ENCODE measurements at regions not wholly inside any gene's neighbourhood (a gene's known extent, or its start where the extent isn't known, plus 50 kb on each side); places are given as distances from the start of the nearest gene placed in this dataset.

DNA sequence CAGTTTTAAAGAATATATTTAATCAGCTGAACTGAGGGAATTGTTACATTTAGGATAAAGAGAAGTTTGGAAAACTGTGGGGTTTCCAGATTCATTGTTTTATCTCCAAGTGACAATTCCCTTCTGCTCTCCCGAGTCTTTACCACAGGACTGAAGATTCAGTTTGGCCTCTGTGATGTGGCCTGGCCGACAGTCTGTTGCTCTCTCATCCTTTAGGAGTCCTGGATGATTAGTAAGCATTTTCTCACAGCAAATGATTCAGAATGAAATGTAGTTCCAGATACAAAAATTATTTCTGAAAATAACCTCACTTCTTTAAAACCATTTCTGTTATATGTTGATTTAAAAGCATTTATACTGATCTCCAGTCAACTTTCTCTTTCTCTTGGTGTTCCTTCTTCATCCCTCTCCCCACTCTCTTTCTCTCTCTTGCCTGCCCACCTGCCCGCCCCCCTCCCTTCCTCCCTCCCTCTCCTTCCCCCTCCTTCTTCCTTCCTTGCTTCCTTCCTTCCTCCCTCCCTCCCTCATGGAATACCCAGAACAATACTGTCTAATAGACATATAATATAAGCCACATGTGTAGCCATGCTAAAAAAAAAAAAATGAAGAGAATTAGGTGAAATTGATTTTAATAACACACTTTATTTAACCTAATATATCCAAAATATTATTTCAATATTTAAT, 254.9 kb downstream of the PRL start:
- DNase-seq: no peak

DNA sequence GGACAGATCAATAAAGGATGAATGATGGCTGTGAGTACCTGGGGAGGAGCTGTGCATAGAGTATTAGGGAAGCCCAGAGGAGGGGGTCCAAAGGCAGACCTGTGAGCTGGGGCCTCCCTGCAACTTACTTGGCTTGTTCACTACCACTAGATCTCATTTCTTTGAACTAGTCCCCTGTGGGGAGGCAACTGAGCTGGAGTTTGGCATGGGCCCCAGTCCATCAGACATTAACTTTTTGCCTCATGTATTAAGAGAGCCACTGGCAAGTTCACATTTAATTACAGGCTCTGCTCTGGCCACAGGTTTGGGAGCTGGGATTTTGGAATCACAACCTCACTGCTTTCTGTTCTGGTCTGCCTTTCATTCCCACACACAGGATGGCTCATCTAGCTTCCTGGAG, 254.1 kb downstream of the PRL start:
- DNase-seq: no peak

DNA sequence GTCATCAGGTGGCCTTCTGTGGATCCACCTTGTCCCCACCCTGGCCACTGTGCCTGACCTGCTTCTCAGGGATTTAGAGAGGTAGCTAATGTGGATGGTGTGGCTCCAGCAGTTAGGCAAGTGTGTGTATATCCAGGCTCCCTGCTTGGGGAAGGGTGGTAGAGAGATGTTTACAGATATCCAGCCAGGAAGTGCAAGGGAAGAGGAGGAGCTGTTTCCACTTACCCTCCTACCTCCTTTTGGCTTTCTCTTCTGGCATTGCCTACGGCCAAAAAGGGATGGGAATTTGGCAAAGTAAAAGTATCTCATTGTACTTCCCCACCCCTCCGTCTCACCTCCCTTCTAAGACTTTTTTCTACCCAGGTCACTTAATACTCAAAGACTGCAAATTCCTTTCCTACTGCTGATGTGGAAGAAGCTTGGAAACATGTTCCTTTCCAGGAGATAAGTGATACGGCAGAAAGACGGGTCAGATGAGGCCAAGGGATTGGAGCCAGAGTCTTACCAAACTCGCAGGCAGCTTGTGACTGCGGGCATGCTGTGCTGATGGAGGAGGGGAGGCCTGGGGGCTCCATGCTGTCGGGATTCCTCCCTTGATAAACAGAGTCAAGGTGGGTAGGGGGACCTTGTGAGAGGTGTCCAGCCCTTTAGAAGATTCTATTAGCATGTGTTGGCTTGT, 253.4 kb downstream of the PRL start:
- no peak for DNase-seq

DNA sequence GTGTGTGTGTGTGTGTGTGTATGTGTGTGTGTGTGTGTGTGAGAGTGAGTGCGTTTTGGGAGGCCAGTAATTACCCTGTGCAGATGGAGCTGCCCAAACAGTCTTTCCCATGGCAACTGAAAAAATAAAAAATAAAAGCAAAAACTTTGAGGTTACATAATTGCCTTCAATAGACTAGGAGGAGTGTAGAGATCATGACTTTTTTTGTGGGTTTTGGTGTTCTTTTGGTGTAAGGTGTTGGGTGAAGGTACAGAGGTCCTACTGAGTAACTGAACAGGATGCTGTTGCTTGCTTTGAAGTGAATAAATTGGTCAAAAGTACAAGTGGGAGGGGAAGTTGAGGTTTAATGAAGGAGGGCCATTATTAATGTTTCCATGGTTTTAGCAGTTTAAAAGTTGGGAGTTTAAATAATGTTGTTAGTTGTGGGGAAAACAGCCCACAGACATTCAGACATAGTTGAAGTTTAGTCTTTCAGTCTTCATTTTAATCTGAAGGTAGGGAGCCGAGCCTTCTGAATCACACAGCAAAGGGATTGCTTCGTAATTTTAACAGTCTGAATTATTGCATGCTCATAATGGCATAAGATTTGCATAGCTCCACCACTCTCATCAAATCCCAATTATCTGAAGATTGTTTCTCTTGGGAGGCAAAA, 251.4 kb downstream of the PRL start:
- DNase-seq: no peak

DNA sequence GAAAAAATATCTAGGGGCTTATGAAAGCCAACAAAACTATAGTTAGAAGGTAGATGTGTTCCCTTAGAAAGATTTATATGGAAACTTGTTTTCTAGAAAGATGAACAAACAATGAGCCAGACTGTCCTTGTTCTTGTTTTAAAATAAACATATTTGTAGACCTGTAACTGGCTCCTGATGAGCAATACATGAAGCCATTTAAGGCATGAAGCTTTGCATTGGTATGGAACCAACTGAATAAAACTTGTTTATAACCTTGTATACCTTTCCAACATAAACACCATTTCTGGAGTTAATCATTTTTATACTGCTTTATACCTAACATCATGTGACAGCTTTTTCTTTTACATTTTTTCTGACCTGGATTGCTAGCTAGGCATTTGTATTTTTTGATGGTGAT, 247.8 kb downstream of the PRL start:
- DNase-seq: no peak

DNA sequence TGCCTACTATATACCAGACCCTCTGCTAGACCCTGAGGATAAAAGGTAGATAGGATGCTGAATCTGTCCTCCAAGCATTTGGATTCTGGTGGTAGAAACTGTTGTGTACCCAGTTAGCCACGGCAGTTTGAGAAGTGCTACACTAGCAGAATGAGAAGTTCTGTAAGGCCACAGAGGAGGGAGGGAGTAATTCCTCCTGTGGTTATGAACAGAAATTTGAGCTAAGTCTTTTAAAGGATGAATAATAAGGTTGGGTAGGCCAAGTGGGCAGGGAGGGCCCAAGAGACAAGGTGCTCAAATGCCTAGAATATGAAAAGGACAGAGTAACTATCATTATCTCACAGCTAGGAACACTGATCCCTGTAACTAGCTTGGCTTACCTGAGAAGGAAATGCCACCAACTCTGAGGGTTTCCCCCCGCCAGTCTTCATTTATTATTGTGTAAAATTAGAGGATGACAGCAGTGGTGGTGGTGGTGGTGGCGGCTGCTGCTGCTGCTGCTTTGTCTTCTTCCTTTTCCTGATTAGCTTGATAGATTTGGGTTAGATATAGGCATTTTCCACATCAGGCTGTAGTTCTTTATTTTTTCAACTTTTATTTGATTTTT, 243.3 kb downstream of the PRL start:
- DNase-seq: no peak

DNA sequence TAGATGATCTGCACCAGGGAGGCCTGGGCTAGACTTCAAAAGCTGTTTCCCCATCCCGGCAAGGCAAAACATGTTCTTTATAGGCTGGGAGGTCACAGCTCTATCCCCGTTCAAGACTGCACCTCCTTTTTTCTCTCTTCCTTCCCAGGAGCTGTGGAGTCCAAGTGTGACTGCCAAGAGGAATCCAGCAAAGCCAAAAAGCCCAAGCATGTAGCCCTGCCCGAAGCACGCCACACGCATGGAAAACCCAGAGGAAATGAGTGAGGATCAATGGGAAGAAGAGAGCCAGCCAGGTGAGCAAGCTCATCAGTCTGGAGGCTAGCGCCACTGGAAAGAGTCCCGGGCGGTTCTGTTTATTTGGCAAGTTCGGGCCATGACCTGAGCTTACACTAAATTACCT, 240.4 kb downstream of the PRL start:
- DNase-seq: no peak

DNA sequence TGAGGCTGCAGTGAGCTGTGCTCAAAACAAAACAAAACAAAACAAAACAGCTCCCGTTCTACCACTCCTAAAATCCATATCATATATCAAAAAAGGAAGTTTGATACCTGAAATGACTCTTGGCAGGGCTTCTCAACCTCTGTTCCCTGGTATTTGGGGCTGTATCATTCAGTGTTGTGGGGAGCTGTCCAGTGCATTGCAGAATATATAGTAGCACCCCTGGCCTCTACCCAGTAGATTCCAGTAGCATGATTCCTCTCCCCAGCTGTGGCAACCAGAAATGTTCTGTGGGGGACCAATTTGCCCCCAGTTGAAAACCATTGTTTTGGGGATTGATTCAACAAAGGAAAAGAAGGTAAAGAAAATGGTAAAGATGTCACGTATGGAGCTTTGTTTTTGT, 238.9 kb downstream of the PRL start:
- DNase-seq: no peak

DNA sequence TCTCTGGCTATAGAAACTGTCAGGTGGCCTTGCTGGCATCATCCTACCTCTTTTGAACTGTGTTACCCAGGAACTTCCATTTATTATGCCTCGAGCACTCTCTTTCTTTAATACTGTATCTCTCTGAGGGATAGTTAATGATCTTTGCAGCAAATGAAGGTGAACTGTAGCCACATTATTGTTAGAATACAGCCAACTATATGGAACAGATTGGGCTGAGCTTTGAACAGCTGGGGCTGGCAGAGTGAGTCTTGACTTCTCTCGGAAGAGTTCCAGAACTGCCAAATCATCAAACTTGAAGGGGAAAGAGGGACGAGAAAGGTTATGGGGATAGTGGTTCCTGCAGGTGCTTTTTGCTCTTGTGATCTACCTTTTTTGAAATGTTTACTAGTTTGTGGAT, 237.7 kb downstream of the PRL start:
- DNase-seq: no peak

DNA sequence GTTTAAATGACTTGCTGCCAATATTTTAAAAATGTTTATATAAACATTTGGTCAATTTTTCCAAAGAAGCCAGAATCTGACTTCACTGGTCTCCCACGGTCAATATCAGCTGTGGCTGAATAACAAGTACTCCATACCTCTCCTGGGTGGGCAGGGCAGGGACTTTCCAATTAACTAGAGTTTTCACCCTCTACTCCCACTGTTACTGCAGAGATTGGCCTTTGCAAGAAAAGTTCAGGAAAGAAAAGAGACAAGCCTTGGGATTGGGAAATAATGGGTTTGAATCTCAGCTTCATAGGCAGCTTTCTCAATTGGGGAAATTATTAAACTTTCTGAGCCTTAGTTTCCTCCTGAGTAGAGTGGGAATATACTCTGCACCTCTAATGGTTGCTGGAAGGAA, 236.9 kb downstream of the PRL start:
- DNase-seq: no peak

DNA sequence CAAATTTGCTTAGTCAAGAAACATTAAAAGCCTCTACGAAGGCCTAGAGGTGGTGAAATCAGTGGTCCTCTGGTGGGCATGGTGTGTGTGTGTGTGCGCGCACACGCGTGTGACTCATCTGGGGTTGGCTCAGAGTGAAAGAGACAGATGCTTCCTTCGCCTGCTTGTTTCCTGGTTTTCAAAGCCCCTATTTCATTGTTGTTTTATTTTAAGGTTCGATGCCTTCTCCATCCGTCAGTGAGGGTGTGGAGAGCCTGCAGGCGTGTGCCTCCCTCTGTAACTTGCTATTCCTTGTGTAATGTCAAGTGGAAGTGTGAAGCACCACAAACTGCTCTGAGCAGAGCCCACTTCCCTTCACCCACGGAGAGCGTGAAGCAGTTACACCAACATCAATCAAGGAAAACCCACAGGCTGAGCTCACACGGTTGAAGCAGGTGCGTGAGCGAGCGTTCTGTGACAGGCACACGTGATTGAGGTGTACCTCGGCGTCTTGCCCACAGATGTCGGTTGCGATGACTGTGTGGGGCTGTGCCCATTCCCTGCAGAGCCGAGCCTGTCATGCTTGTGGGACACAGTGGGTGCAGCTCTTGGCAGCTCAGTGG, 233.9 kb downstream of the PRL start:
- DNase-seq: peak; percentile 28

DNA sequence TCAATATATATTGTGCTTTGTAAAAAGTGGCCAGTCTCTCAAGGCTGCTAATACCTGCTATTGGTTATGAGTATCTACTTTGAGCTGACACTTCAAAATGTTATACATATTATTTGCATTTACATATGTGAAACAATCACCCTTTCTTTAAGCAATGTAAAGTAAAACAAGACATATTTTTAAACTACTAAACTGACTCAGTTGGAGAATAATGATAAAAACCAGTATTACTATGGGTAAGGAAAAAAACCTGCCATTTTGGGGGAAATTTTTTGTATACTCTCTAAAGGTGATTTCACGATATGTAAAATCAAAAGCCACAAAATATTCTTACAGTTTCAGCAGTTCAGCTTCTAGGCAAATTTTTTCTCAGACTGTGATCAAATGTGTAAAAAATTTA, 232.3 kb downstream of the PRL start:
- no peak for DNase-seq

DNA sequence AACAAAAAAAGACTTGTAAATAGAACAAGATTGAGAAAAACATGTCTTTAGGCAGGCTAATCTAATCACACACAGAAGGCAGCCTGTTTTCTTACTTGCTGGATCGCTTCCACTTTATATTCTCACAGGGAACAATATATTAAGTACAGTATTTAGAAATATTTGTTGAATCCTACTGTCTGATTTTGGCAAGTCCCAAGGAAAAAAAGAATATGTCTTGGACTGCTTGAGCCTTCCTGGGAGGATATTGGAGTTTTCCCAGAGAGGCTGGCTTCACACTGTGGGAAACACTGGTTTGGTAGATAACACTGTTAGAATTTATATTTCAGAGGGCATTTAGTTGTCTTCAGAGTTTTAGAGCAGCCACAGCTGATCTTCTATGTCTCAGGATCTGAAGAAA, 229.7 kb downstream of the PRL start:
- no peak for DNase-seq

DNA sequence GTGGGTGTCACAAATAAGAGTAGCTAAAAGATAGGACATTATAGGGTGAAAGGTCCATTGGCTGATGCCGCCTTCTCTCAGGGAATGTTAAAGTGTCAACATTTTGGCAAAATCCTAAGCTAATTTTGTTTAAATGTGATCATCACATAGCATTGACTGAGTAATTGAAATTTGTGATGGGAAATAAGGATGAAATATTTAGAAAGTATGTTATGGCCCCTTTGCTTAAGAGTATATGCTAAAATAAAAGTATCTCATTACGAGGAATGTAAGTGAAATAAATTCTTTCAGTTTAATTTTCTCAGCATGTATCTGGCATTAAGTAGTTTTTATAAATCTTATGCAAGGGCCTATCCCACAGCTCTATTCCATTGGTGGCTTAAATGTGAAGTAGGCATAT, 229.2 kb downstream of the PRL start:
- no peak for DNase-seq

DNA sequence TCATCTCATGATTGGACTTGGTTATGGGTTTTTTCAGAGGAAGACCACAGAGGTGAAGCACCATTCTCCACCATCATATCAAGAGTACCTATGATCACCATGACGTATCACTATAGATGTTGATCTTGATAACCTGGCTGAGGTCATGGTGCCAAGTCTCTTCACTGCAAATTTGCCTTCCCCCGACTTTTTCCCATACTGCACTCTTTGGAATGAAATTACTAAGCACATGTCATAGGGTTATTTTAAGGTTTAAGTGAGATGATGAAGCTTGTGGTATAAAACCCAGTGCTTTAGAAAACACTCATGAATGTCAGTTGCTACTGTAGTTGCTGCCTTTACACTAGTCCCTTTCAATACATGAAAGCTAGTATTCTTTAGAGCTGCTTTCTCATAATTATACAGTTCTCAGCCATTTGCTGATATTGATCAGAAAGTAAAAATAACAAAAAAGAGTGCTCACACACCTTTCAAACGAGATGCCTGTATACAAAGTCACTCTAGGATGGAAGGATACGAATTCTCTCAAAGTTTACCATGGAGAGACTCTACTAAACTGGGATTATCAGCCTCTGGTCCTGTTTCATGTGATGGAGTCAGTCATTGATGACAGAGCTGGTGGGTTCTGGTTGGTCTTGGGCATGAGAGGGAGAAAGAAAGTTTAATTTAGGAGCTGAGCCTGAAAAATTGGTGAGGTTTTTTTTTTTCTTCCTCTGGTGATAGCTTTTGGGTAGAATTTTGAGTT, 228.1 kb downstream of the PRL start:
- no peak for DNase-seq

DNA sequence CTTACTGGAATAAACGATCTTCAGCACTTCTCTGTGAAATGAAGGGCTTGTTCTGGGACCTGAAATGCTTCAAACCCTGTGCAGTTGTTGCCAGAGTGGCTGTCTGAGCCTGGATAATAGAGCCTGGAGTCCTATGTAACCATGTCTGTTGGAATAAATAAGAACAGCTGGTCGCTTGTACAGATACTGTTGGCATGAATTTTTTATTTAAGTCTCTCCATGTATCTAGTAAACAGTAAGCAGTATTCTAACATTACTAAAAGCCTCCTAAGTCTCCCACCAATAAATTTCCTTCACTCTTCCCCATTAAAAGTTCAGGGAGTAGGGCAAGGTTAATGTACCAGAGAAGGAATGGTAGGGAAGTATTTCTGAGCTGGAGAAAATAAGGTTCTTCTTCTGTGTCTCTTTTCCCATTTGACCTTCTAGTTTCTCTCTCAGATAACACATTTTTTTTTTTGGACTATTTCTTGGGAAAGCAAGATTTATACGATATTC, 227.5 kb downstream of the PRL start:
- no peak for DNase-seq

DNA sequence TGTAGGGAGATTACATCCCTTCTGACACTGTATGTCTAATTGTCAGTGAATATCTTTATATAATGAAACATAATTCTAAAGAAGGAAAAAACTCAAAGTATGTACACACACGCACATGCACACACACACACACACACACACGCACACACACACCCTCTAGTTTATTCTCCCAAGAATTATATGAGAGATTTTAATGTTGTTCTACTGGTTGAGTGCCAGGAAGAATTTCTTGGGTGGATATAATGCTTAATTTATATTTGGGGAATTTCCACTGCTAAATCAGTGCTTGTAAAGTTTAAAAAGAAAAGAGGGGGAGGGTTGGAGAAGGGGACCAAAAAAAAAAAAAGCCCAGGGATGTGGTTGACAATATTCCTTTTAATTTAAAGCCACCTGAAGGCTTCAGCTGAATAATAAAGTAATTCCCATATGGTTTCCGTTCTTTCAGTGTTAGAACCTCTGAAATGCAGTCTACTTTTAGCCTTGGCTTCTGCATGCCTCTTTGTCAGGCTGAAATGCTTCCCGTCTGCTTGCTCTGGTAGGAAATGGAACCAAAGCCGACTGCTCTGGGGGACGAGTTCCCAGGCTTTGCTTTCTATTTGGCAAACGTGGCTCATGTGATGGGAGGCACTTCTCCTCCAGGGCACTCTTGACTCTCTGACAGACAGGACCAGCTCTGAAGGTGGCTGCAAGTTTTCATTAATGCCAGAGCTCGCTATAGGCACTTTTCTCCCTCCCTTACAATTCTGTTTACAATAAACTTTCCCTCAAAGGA, 225.4 kb downstream of the PRL start:
- DNase-seq: no peak

DNA sequence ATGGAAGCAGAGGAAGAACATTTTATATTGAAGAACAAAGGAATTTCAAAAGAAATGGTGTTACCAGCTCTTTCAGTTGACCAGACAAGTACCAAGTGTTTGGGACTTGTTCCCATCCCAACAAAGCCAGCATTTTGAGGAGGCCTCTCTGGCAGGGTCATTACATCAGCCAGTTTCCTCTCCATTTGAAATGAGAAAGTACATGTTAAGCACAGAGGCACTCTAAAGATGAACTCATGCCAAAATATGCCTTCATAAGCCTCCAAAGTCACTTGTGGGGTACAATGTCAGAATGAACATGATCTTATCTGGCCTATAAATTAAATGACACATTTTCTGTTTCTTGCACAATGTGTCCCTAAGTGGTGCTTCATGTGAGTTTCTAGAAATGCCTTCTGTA, 223.9 kb downstream of the PRL start:
- DNase-seq: no peak

DNA sequence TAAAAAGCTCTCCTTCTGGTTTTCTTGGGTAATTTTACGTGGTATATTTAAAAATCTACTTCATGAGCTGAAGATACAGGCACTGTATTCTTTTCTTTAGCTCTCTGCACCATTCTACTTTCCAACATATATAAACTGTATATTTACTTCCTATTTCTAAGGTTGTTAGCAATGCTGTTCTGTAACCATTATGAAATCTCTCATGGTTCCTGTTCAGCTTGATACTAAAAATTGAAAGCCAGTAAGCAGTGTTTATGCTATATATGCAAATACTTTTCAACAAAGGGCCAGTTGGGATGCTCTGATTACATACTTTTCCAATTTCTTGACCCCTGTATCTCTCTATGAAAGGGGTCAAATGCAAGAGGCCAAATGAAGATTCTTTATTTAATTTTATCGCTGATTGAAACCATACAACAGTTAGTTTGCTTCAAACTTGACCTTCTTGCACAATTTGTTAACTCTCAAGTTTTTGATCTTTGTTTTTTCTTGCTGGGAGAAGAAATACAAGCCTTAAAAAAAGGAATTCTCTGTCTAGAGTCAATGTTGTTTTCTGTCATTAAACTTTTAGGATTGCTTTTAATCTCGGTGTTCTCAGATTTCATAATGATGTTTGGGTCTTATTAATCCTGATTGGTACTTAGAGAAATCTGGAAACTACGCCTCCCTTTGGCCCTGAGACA, 223.2 kb downstream of the PRL start:
- DNase-seq: no peak

DNA sequence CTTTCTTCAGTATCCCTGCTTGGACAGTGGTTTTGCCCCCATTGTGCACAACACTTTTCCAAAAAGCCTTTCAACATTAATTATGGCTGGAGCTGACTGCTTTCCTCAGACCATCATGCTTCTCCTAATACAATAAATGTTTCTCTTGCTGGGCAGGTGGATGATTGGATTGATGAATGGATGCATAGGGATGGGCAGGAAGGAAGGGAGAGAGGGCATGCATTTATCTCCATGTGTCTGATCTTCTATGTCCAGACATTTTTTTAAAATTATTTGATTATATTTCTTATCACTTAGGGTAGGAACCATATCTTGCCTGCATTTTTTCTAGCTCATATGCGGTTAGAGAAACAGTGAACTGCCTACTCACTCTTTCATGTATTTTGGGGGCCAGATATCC, 218.5 kb downstream of the PRL start:
- DNase-seq: no peak

DNA sequence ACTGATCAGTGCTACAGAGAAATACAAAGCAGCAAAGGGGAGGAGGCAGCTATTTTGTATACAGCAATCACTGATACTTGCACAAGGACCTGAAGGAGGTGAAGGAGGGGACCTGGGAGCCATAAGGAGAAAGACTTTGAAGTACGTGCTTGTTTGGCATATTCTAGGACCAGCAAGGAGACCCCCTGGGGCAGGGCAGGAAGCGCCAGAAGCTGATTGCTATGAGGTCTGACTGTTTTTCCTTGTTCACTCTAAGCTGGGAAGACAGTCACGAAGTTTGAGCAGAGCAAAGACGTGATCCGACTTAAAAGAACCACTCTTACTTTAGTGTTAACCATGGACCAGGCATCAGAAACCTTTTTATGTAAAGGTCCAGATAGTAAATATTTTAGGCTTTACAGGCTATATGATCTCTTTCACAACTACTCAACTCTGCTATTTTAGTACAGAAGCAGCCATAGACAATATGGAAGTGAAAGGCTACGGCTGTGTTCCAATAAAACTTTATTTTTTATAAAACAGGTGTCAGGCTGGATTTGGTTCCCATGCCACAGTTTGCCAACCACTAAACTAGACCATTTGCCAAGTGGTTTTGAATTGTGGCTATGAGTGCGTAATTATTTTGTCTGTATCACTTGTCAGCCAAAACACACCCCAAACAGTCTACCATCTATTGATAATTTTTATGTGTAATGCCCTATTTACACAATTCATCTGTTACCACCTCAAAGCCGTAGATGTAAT, 217.9 kb downstream of the PRL start:
- no peak for DNase-seq

Data from CD4-positive, alpha-beta T cell treated with Interleukin-10 for 1 hour (primary cell).